Esophagus (tissue), 2 donors: ENCODE measurements at regions not wholly inside any gene's neighbourhood (a gene's known extent, or its start where the extent isn't known, plus 50 kb on each side); places are given as distances from the start of the nearest gene placed in this dataset.

Experiments used
- H3K27ac ChIP-seq, 2 donors: one replicate each; pipeline ENCODE4 v1.5.1; 2013; ENCODE audit warnings: low read depth in 2 of 2, mild to moderate bottlenecking in 2 of 2, inconsistent platforms in 1 of 2, low read length in 1 of 2, moderate library complexity in 1 of 2
- H3K27me3 ChIP-seq, 2 donors: one replicate each; pipeline ENCODE4 v1.6.1; 2013; ENCODE audit warnings: low read length in 2 of 2, control low read depth in 1 of 2, mild to moderate bottlenecking in 1 of 2; ENCODE audit not compliant: insufficient read depth in 2 of 2, control insufficient read depth in 1 of 2
- H3K36me3 ChIP-seq, 2 donors: one replicate each; pipeline ENCODE4 v1.6.1; 2013; ENCODE audit warnings: low read length in 1 of 2; ENCODE audit not compliant: control insufficient read depth in 2 of 2, insufficient read depth in 2 of 2
- H3K4me1 ChIP-seq, 2 donors: one replicate each; pipeline ENCODE4 v1.6.1; 2013; ENCODE audit warnings: low read length in 1 of 2; ENCODE audit not compliant: control insufficient read depth in 2 of 2, insufficient read depth in 2 of 2
- H3K4me3 ChIP-seq, 2 donors: one replicate each; pipeline ENCODE4 v1.5.1; 2013; ENCODE audit warnings: low read length in 2 of 2, mild to moderate bottlenecking in 2 of 2, low read depth in 1 of 2, moderate library complexity in 1 of 2
- H3K9me3 ChIP-seq, 2 donors: one replicate each; pipeline ENCODE4 v1.6.1; 2013; ENCODE audit warnings: mild to moderate bottlenecking in 2 of 2, low read depth in 1 of 2, low read length in 1 of 2, moderate library complexity in 1 of 2; ENCODE audit not compliant: control insufficient read depth in 2 of 2, insufficient read depth in 1 of 2
- WGBS, 2 donors: extraction: QIAGEN DNeasy Blood & Tissue Kit; methylation state at CpG; one replicate each; pipeline ENCODE4 v1.1.7; 2013; 5-methylcytosine and 5-hydroxymethylcytosine counted together
- donor health status: healthy with polysubstance abuse.
- donor health status: Bipolar disorder and iron deficiency.

GRCh38 chrX:68945603-68946228 is 116.9 kb downstream of the EFNB1 start:
- no peak overlapping the region for H3K4me3 ChIP-seq
- WGBS, 2 donors = 75 to 82% methylated on average over 10 of the region's 10 CpGs
- no peaks in the 10 kb centered on the region for H3K9me3 ChIP-seq
- H3K27ac ChIP-seq = no peak overlapping the region
- no peaks in the 10 kb centered on the region for H3K4me1 ChIP-seq
- no peaks in the 10 kb centered on the region for H3K36me3 ChIP-seq
- peaks cover 0 to 3% of the 10 kb centered on the region in 2 donors for H3K27me3 ChIP-seq

- H3K27me3 ChIP-seq = peaks cover 0 to 3% of the 10 kb centered on the region in 2 donors
- no peak overlapping the region for H3K4me3 ChIP-seq
- H3K4me1 ChIP-seq = no peaks in the 10 kb centered on the region
- H3K36me3 ChIP-seq = no peaks in the 10 kb centered on the region
- H3K9me3 ChIP-seq = no peaks in the 10 kb centered on the region
- 65% methylated on average over 2 of the region's 2 CpGs for WGBS, 2 donors
- no peak overlapping the region for H3K27ac ChIP-seq
These were observed 116.3 kb downstream of the EFNB1 start for GRCh38 chrX:68945081-68945602.

- peaks cover 0 to 7% of the 10 kb centered on the region in 2 donors for H3K27me3 ChIP-seq
- WGBS, 2 donors = 85 to 92% methylated on average over 2 of the region's 2 CpGs
- no peaks in the 10 kb centered on the region for H3K4me1 ChIP-seq
These were observed 115.4 kb downstream of the EFNB1 start for GRCh38 chrX:68944211-68944610.

GRCh38 chrX:68942840-68943239 is 114.0 kb downstream of the EFNB1 start:
- H3K36me3 ChIP-seq = no peaks in the 10 kb centered on the region
- no peak overlapping the region for H3K4me3 ChIP-seq
- H3K27me3 ChIP-seq = peaks cover 0 to 7% of the 10 kb centered on the region in 2 donors
- peaks cover 0 to 2% of the 10 kb centered on the region in 2 donors for H3K9me3 ChIP-seq
- WGBS, 2 donors = 87 to 91% methylated on average over 2 of the region's 2 CpGs
- H3K4me1 ChIP-seq = no peaks in the 10 kb centered on the region
- H3K27ac ChIP-seq = no peak overlapping the region

More at GRCh38 chrX:68944211-68944610, 115.4 kb downstream of the EFNB1 start:
- Histone ChIP-seq H3K36me3 (no peaks in the 10 kb centered on the region), H3K9me3 (peaks cover 0 to 2% of the 10 kb centered on the region in 2 donors), H3K4me3 (no peak overlapping the region), H3K27ac (no peak overlapping the region)

- 47 to 58% methylated on average over 6 of the region's 6 CpGs for WGBS, 2 donors
- no peaks in the 10 kb centered on the region for H3K36me3 ChIP-seq
- peaks cover 0 to 2% of the 10 kb centered on the region in 2 donors for H3K9me3 ChIP-seq
- H3K4me1 ChIP-seq = no peaks in the 10 kb centered on the region
- H3K27ac ChIP-seq = no peak overlapping the region
- H3K27me3 ChIP-seq = peaks cover 0 to 7% of the 10 kb centered on the region in 2 donors
- no peak overlapping the region for H3K4me3 ChIP-seq
These were observed 113.3 kb downstream of the EFNB1 start for GRCh38 chrX:68942104-68942503.

- Histone ChIP-seq H3K27me3 (peaks cover 0 to 7% of the 10 kb centered on the region in 2 donors), H3K27ac (no peak overlapping the region), H3K36me3 (no peaks in the 10 kb centered on the region), H3K4me1 (no peaks in the 10 kb centered on the region), H3K4me3 (no peak overlapping the region), H3K9me3 (peaks cover 0 to 2% of the 10 kb centered on the region in 2 donors)
- 67 to 80% methylated on average over 4 of the region's 4 CpGs for WGBS, 2 donors
These were observed 112.6 kb downstream of the EFNB1 start for GRCh38 chrX:68941385-68941952.

GRCh38 chrX:68940601-68941000 is 111.8 kb downstream of the EFNB1 start:
- WGBS, 2 donors = 83 to 91% methylated on average over 7 of the region's 7 CpGs
- H3K36me3 ChIP-seq = no peaks in the 10 kb centered on the region
- H3K4me3 ChIP-seq = no peak overlapping the region
- no peak overlapping the region for H3K27ac ChIP-seq
- H3K9me3 ChIP-seq = peaks cover 0 to 2% of the 10 kb centered on the region in 2 donors
- peaks cover 0 to under 1% of the 10 kb centered on the region in 2 donors for H3K4me1 ChIP-seq
- H3K27me3 ChIP-seq = peaks cover 0 to 7% of the 10 kb centered on the region in 2 donors

GRCh38 chrX:68939868-68940267 is 111.0 kb downstream of the EFNB1 start:
- Histone ChIP-seq H3K4me1 (peaks cover 0 to 2% of the 10 kb centered on the region in 2 donors), H3K9me3 (peaks cover 0 to 2% of the 10 kb centered on the region in 2 donors), H3K36me3 (no peaks in the 10 kb centered on the region), H3K27me3 (peaks cover 0 to 7% of the 10 kb centered on the region in 2 donors), H3K4me3 (no peak overlapping the region), H3K27ac (no peak overlapping the region)
- 82 to 96% methylated on average over 8 of the region's 8 CpGs for WGBS, 2 donors

- Histone ChIP-seq H3K4me3 (no peak overlapping the region), H3K27ac (no peak overlapping the region)
- WGBS, 2 donors = 55 to 67% methylated on average over 4 of the region's 4 CpGs
These were observed 109.6 kb downstream of the EFNB1 start for GRCh38 chrX:68938244-68939004.

More at GRCh38 chrX:68938244-68939004, 109.6 kb downstream of the EFNB1 start:
- peaks cover 0 to 7% of the 10 kb centered on the region in 2 donors for H3K27me3 ChIP-seq
- H3K4me1 ChIP-seq = peaks cover 0 to 2% of the 10 kb centered on the region in 2 donors
- peaks cover 0 to 2% of the 10 kb centered on the region in 2 donors for H3K9me3 ChIP-seq
- H3K36me3 ChIP-seq = no peaks in the 10 kb centered on the region
